OCI-LY7 (cell line): ENCODE measurements at regions not wholly inside any gene's neighbourhood (a gene's known extent, or its start where the extent isn't known, plus 50 kb on each side); places are given as distances from the start of the nearest gene placed in this dataset.

Source experiments
- BruUV-seq: library from RNA; stranded (reverse); fragments of 400-500 nt; replicated peaks from 2 replicates; lab custom pipeline; 2021; lab: Mats Ljungman, UMichigan
- CTCF ChIA-PET: fragments of 300-600 bp; sonication (Branson Sonifier 250); formaldehyde crosslinking; loops from one replicate; lab custom pipeline; 2022; ENCODE audit warnings: antibody characterized with exemption; ENCODE audit not compliant: unreplicated experiment; lab: Charles Lee
- POLR2A ChIA-PET: fragments of 300-600 bp; sonication (Branson Sonifier 250); formaldehyde crosslinking; loops from one replicate; lab custom pipeline; 2022; ENCODE audit warnings: antibody characterized with exemption; lab: Charles Lee
- DNase-seq: peaks from one replicate; pipeline ENCODE4 v3.0.0-alpha.2; 2015; ENCODE audit warnings: low spot score
- H2AFZ ChIP-seq: fragments of 200-600 bp; sonication (generic), shearing (Covaris generic); 2 replicates; pipeline ENCODE4 v1.6.1; 2014; ENCODE audit warnings: mild to moderate bottlenecking, antibody characterized with exemption, low read length, moderate library complexity
- H3K27ac ChIP-seq: fragments of 200-600 bp; sonication (generic); 2 replicates; pipeline ENCODE4 v1.5.1; 2014; ENCODE audit warnings: mixed run types, low read depth, mild to moderate bottlenecking, moderate library complexity, low read length, inconsistent platforms; ENCODE audit not compliant: poor library complexity, severe bottlenecking
- H3K36me3 ChIP-seq: fragments of 200-600 bp; sonication (generic); 2 replicates; pipeline ENCODE4 v1.6.1; 2014; ENCODE audit warnings: mild to moderate bottlenecking, antibody characterized with exemption, low read length, moderate library complexity, mixed read lengths; ENCODE audit not compliant: insufficient read depth
- H3K4me1 ChIP-seq: fragments of 200-600 bp; sonication (generic); 2 replicates; pipeline ENCODE4 v1.5.1; 2014; ENCODE audit warnings: mild to moderate bottlenecking, low read length; ENCODE audit not compliant: insufficient read depth, poor library complexity, severe bottlenecking
- H3K4me2 ChIP-seq: fragments of 200-600 bp; sonication (generic); 2 replicates; pipeline ENCODE4 v1.6.1; 2014; ENCODE audit warnings: mild to moderate bottlenecking, low read length
- H3K4me3 ChIP-seq: fragments of 200-600 bp; sonication (generic); 2 replicates; pipeline ENCODE4 v1.5.1; 2014; ENCODE audit warnings: mild to moderate bottlenecking, low read depth, low read length; ENCODE audit not compliant: poor library complexity, severe bottlenecking
- H3K79me2 ChIP-seq: fragments of 200-600 bp; sonication (generic); 2 replicates; pipeline ENCODE4 v1.6.1; 2016; ENCODE audit warnings: low read depth, mild to moderate bottlenecking, low read length, moderate library complexity, mixed read lengths; ENCODE audit not compliant: insufficient read depth
- H3K9me2 ChIP-seq: fragments of 200-600 bp; sonication (generic); 2 replicates; pipeline ENCODE4 v1.6.1; 2016; ENCODE audit warnings: mild to moderate bottlenecking, low read length, mixed read lengths; ENCODE audit not compliant: insufficient read depth
- H3K9me3 ChIP-seq: fragments of 200-600 bp; sonication (generic); 2 replicates; pipeline ENCODE4 v1.6.1; 2014; ENCODE audit warnings: mild to moderate bottlenecking, mixed run types, low read length, mixed read lengths
- H4K20me1 ChIP-seq: fragments of 200-600 bp; sonication (generic); 2 replicates; pipeline ENCODE4 v1.6.1; 2014; ENCODE audit warnings: mild to moderate bottlenecking, antibody characterized with exemption, low read length, moderate library complexity, mixed read lengths; ENCODE audit not compliant: insufficient read depth
- CTCF ChIP-seq: fragments of 200-600 bp; sonication (generic); conservative IDR thresholded peaks from 2 replicates; pipeline ENCODE4 v1.5.1; 2014; ENCODE audit warnings: mild to moderate bottlenecking, antibody characterized with exemption, low read length, moderate library complexity, mixed read lengths
- EZH2phosphoT487 ChIP-seq: fragments of 200-600 bp; sonication (generic); IDR thresholded peaks from 2 replicates; pipeline ENCODE4 v1.6.1; 2018; ENCODE audit warnings: low read depth, borderline replicate concordance, mild to moderate bottlenecking, mixed run types, antibody characterized with exemption, low read length, moderate library complexity, mixed read lengths
- intact Hi-C: fragments of 100-400 bp; cut with micrococcal nuclease; formaldehyde crosslinking; loops from one replicate; pipeline ENCODE4 v1.10.0; 2022; ENCODE audit not compliant: unreplicated experiment

- ChIA-PET CTCF (no interaction called here), POLR2A (interaction anchor here (1.1 kb wide), 1 partner anchor 28 kb away, joined by 3 read pairs; no protein-coding TSS in a partner anchor)
- Histone ChIP-seq H3K4me1 (no peaks in the 10 kb centered on the region), H3K27ac (no peak overlapping the region), H3K79me2 (no peaks in the 10 kb centered on the region), H4K20me1 (no peaks in the 10 kb centered on the region), H2AFZ (no peak overlapping the region), H3K4me2 (no peak overlapping the region), H3K36me3 (no peaks in the 10 kb centered on the region), H3K9me3 (no peaks in the 10 kb centered on the region), H3K9me2 (no peaks in the 10 kb centered on the region), H3K4me3 (no peak overlapping the region)
- no peak for TF ChIP-seq EZH2phosphoT487
- TF ChIP-seq CTCF: no peak
- no peak for DNase-seq
- intact Hi-C loops: no loop called here
- BruUV-seq: no TSS peak
Observed at GRCh38 chr12:43015090-43015737, 425.7 kb upstream of the PRICKLE1 start.

- Histone ChIP-seq H3K36me3 (no peaks in the 10 kb centered on the region), H3K27ac (no peak overlapping the region), H3K9me2 (no peaks in the 10 kb centered on the region), H4K20me1 (no peaks in the 10 kb centered on the region), H3K79me2 (no peaks in the 10 kb centered on the region), H3K4me2 (no peak overlapping the region), H3K9me3 (no peaks in the 10 kb centered on the region), H3K4me1 (no peaks in the 10 kb centered on the region), H3K4me3 (no peak overlapping the region), H2AFZ (no peak overlapping the region)
- ChIA-PET POLR2A (interaction anchor here (1.1 kb wide), 1 partner anchor 24 kb away, joined by 4 read pairs; no protein-coding TSS in a partner anchor), CTCF (no interaction called here)
- intact Hi-C loops: no loop called here
- DNase-seq: no peak
- TF ChIP-seq CTCF: no peak
- TF ChIP-seq EZH2phosphoT487: no peak
- BruUV-seq: no TSS peak
Observed at GRCh38 chr12:43011383-43011926, 421.9 kb upstream of the PRICKLE1 start.

GRCh38 chr12:43009846-43010240, 420.3 kb upstream of the PRICKLE1 start:
- Histone ChIP-seq H3K4me3 (no peak overlapping the region), H3K9me3 (no peaks in the 10 kb centered on the region), H3K27ac (no peak overlapping the region), H2AFZ (no peak overlapping the region), H3K79me2 (no peaks in the 10 kb centered on the region), H3K4me1 (no peaks in the 10 kb centered on the region), H3K36me3 (no peaks in the 10 kb centered on the region), H3K4me2 (no peak overlapping the region), H4K20me1 (no peaks in the 10 kb centered on the region), H3K9me2 (no peaks in the 10 kb centered on the region)
- ChIA-PET POLR2A (no interaction called here), CTCF (no interaction called here)
- no TSS peak for BruUV-seq
- no peak for DNase-seq
- intact Hi-C loops: no loop called here
- TF ChIP-seq CTCF (no peak), EZH2phosphoT487 (no peak)
